ENCODE measurements at regions not wholly inside any gene's neighbourhood (a gene's known extent, or its start where the extent isn't known, plus 50 kb on each side); places are given as distances from the start of the nearest gene placed in this dataset.

- TF ChIP-seq CTCF (IDR thresholded peaks at IDR 0.05; ENCODE audit: insufficient read depth, low read length, missing control alignments), result no peak
- ChIA-PET POLR2A (no interaction called here), CTCF (interaction anchor here (1.4 kb wide), 1 partner anchor 13 kb away, joined by 7 read pairs; no protein-coding TSS in a partner anchor)
- H3K4me3 ChIP-seq (ENCODE audit: low read depth, low read length), result no peak overlapping the region
- no peak for DNase-seq (ENCODE audit: low read depth, low spot score)
Measured at GRCh38 chrX:69080855-69081465, 84.3 kb downstream of the PJA1 start.

GRCh38 chrX:69079268-69079667, 86.0 kb downstream of the PJA1 start:
- ChIA-PET CTCF (interaction anchor here (1.5 kb wide), 1 partner anchor 15 kb away, joined by 5 read pairs; no protein-coding TSS in a partner anchor), POLR2A (no interaction called here)
- TF ChIP-seq CTCF (IDR thresholded peaks at IDR 0.05; ENCODE audit: insufficient read depth, low read length, missing control alignments), result no peak
- no peak overlapping the region for H3K4me3 ChIP-seq (ENCODE audit: low read depth, low read length)
- DNase-seq (ENCODE audit: low read depth, low spot score), result no peak

- H3K4me3 ChIP-seq (ENCODE audit: low read depth, low read length), result no peak overlapping the region
- TF ChIP-seq CTCF (IDR thresholded peaks at IDR 0.05; ENCODE audit: insufficient read depth, low read length, missing control alignments), result no peak
- ChIA-PET CTCF (interaction anchor here (1.4 to 2.3 kb wide), 3 partner anchors 10 to 144 kb away, joined by 4 to 7 read pairs (median 5); no protein-coding TSS in a partner anchor), POLR2A (no interaction called here)
- DNase-seq (ENCODE audit: low read depth, low spot score), result no peak
Measured at GRCh38 chrX:69077895-69078455, 87.3 kb downstream of the PJA1 start.

- no peak for TF ChIP-seq CTCF (IDR thresholded peaks at IDR 0.05; ENCODE audit: insufficient read depth, low read length, missing control alignments)
- CTCF ChIA-PET, result interaction anchor here (2.3 kb wide), 1 partner anchor 9 kb away, joined by 7 read pairs; no protein-coding TSS in a partner anchor
- POLR2A ChIA-PET, result no interaction called here
- no peak overlapping the region for H3K4me3 ChIP-seq (ENCODE audit: low read depth, low read length)
- DNase-seq (ENCODE audit: low read depth, low spot score), result no peak
Measured at GRCh38 chrX:69076088-69076487, 89.2 kb downstream of the PJA1 start.

- TF ChIP-seq CTCF (IDR thresholded peaks at IDR 0.05; ENCODE audit: insufficient read depth, low read length, missing control alignments), result no peak
- no peak for DNase-seq (ENCODE audit: low read depth, low spot score)
- ChIA-PET CTCF (no interaction called here), POLR2A (no interaction called here)
- H3K4me3 ChIP-seq (ENCODE audit: low read depth, low read length), result no peak overlapping the region
Measured at GRCh38 chrX:69074726-69075125, 90.5 kb downstream of the PJA1 start.

- TF ChIP-seq CTCF (IDR thresholded peaks at IDR 0.05; ENCODE audit: insufficient read depth, low read length, missing control alignments), result no peak
- DNase-seq (ENCODE audit: low read depth, low spot score), result no peak
- POLR2A ChIA-PET, result no interaction called here
- CTCF ChIA-PET, result interaction anchor here (1.4 kb wide), 1 partner anchor 22 kb away, joined by 3 read pairs; no protein-coding TSS in a partner anchor
- no peak overlapping the region for H3K4me3 ChIP-seq (ENCODE audit: low read depth, low read length)
Measured at GRCh38 chrX:69073721-69074120, 91.5 kb downstream of the PJA1 start.

Data from AG04449 (cell line).